Ectodermal cell (in vitro differentiated cells): ENCODE measurements at regions not wholly inside any gene's neighbourhood (a gene's known extent, or its start where the extent isn't known, plus 50 kb on each side); places are given as distances from the start of the nearest gene placed in this dataset.

Source experiments
- H3K27ac ChIP-seq: 2 replicates; pipeline ENCODE4 v1.7.0; 2013; ENCODE audit warnings: mild to moderate bottlenecking, low read depth, low read length; ENCODE audit not compliant: insufficient read depth, poor library complexity, severe bottlenecking
- H3K27me3 ChIP-seq: 2 replicates; pipeline ENCODE4 v1.7.0; 2013; ENCODE audit warnings: mild to moderate bottlenecking, low read length; ENCODE audit not compliant: insufficient read depth, control insufficient read depth, poor library complexity, severe bottlenecking
- H3K36me3 ChIP-seq: one replicate; pipeline ENCODE4 v1.7.0; 2013; ENCODE audit warnings: low read length; ENCODE audit not compliant: control insufficient read depth, insufficient read depth
- H3K4me1 ChIP-seq: one replicate; pipeline ENCODE4 v1.7.0; 2013; ENCODE audit warnings: low read length; ENCODE audit not compliant: control insufficient read depth, insufficient read depth
- H3K4me3 ChIP-seq: 2 replicates; pipeline ENCODE4 v1.7.0; 2013; ENCODE audit warnings: low read depth, low read length, control low read depth; ENCODE audit not compliant: insufficient read depth
- H3K9me3 ChIP-seq: 2 replicates; pipeline ENCODE4 v1.7.0; 2013; ENCODE audit warnings: mild to moderate bottlenecking, low read length, moderate library complexity; ENCODE audit not compliant: control insufficient read depth
- WGBS, 2 experiments: methylation state at CpG; one replicate each; pipeline ENCODE4 v1.1.7; 2013; ENCODE audit warnings: missing lambda C conversion rate in 2 of 2; 5-methylcytosine and 5-hydroxymethylcytosine counted together

DNA sequence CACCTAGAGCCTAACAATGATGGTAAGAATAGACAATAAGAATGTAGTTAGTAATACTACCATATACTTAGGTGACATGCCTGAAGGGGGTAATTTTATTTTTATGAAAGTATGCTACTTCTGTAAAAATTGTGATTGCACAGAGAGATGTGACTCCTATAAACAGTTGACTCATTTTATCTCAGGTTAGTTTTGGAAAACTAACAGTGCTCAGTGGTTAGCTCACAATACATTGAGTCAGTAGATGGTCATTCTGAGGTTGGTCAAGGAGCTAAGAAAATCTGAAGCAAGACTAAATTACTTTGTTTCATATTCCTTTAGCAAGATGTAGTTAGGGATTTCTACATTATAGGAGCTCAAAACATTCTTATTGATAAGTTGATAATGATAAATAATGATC, 271.0 kb downstream of the EDEM1 start:
- Histone ChIP-seq H3K36me3 (no peaks in the 10 kb centered on the region), H3K27me3 (no peaks in the 10 kb centered on the region), H3K4me1 (no peaks in the 10 kb centered on the region), H3K9me3 (no peaks in the 10 kb centered on the region), H3K4me3 (no peak overlapping the region), H3K27ac (no peak overlapping the region)

DNA sequence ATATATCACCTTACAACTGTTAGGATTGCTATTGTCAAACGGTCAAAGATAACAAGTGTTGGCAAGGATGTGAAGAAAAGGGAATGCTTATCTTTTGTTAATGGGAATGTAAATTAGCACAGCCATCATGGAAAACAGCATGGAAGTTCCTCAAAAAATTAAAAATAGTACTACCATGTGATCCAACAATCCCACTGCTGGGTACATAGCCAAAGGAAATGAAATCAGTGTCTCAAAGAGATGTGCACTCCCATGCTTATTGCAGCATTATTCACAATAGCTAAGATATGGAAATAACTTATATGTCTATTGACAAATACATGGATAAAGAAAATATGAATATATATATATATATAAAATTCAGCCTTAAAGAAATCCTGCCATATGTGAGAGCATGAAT, 274.6 kb downstream of the EDEM1 start:
- Histone ChIP-seq H3K9me3 (no peaks in the 10 kb centered on the region), H3K27ac (no peak overlapping the region), H3K36me3 (no peaks in the 10 kb centered on the region), H3K4me3 (no peak overlapping the region), H3K27me3 (no peaks in the 10 kb centered on the region), H3K4me1 (no peaks in the 10 kb centered on the region)
- WGBS, 2 experiments = 95 to 100% methylated on average over 1 of the region's 1 CpG

DNA sequence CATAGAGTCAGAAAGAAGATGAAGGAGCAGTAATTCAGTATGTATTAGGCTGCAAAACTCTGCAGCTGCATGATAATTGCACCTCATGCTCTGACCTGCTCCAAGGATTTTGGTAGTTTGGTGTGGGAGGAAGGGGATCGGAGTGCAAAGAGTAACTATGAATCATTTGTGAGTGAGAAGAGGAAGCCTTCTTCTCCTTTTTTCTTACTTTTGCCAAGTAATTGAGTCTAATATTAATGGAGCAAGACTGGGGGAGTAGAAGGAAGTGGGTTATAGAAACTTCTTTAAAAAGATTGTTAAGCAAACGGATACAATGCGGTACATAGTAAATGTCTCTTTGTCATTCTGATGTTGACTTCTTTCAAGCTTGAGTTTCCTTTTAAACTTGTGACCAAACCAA, 276.5 kb downstream of the EDEM1 start:
- Histone ChIP-seq H3K27ac (no peak overlapping the region), H3K36me3 (no peaks in the 10 kb centered on the region), H3K4me1 (no peaks in the 10 kb centered on the region), H3K27me3 (no peaks in the 10 kb centered on the region), H3K9me3 (no peaks in the 10 kb centered on the region), H3K4me3 (no peak overlapping the region)
- 85 to 88% methylated on average over 3 of the region's 3 CpGs for WGBS, 2 experiments

DNA sequence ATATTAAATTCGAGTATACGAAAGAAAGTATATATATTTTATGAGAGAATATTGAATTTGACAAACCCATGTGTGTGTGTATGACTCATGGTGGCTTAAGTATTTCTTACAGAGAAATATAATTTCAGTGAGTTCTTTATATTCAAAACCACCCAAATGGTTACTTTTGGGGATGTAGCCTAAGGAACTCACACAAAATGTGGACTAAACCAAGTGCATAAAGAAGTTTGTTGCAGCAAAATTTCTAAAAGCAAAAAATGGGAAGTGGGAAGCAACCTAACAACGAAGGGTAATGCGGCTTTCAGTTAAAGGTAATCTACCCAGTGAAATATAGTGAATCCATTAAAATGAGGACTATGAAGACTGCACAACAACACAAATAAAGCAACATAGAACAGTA, 277.1 kb downstream of the EDEM1 start:
- Histone ChIP-seq H3K4me1 (no peaks in the 10 kb centered on the region), H3K36me3 (no peaks in the 10 kb centered on the region), H3K4me3 (no peak overlapping the region), H3K27me3 (no peaks in the 10 kb centered on the region), H3K27ac (no peak overlapping the region), H3K9me3 (no peaks in the 10 kb centered on the region)
- WGBS, 2 experiments = 94% methylated on average over 4 of the region's 4 CpGs; no CpG with 5 or more reads in 1 of the 2 experiments

DNA sequence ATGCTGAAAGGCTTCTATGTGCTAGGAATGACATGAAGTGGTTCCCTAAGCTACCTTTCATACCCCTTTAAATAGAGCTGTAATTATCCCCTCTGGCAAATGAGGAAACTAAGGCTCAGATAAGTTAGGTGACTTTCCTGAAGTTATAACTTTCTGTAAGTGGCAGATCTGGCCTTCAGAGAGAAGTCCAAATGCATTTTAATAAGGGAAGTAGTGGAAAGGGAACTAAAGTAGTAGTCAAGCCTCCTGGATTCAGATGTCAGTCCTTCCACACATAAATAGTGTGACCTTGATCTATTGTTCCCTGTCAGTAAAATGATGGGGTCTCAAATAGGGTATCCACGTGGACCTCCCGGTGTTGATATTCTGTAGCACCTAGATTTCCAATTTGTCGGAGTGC, 277.7 kb downstream of the EDEM1 start:
- WGBS, 2 experiments = 93 to 98% methylated on average over 3 of the region's 3 CpGs

DNA sequence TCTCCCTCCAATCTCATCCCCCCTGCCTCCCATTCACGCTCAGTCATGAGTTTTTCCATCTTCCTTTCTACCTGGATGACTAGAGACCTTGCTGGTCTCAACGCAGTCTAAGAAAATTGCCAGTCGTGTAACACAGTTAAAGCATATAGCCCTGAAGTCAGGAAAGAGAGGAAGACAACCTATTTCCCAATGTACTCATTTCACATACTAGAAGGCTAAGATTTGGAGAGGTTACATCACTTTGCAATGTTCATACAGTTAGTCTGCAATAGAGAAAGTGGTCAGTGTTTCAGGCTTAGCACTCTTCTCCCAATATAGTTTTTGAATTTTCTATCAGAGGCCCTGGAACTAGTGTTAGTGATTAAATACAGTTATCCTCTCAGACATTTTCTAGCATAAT, 278.6 kb downstream of the EDEM1 start:
- Histone ChIP-seq H3K27ac (no peak overlapping the region), H3K27me3 (no peaks in the 10 kb centered on the region), H3K4me3 (no peak overlapping the region), H3K4me1 (no peaks in the 10 kb centered on the region), H3K9me3 (no peaks in the 10 kb centered on the region), H3K36me3 (no peaks in the 10 kb centered on the region)
- WGBS, 2 experiments = 90 to 95% methylated on average over 3 of the region's 3 CpGs

More for the DNA sequence above, 277.7 kb downstream of the EDEM1 start:
- H3K36me3 ChIP-seq = no peaks in the 10 kb centered on the region
- no peaks in the 10 kb centered on the region for H3K4me1 ChIP-seq
- H3K27me3 ChIP-seq = no peaks in the 10 kb centered on the region
- no peak overlapping the region for H3K4me3 ChIP-seq
- H3K9me3 ChIP-seq = no peaks in the 10 kb centered on the region
- no peak overlapping the region for H3K27ac ChIP-seq

DNA sequence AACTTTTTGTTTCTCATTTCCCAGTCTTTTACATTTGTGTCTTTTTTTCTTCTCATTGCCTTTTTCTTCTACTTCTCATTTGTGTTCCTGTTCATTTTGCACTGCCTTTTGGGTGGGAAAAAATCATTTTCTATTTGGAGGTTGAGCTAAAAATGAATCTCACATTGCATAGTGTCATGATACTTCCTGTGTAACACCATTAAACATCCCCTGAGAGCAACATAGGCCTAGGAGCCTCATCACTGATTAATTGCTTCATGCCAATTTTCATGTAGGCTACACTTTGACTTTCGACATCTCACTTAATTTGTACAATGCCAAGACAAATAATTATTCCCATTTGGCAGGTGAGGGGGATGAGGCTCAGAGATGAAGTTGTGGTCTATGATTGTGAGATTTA, 279.2 kb downstream of the EDEM1 start:
- Histone ChIP-seq H3K27ac (no peak overlapping the region), H3K27me3 (no peaks in the 10 kb centered on the region), H3K9me3 (no peaks in the 10 kb centered on the region), H3K36me3 (no peaks in the 10 kb centered on the region), H3K4me1 (no peaks in the 10 kb centered on the region), H3K4me3 (no peak overlapping the region)
- WGBS, 2 experiments = 86 to 100% methylated on average over 1 of the region's 1 CpG

DNA sequence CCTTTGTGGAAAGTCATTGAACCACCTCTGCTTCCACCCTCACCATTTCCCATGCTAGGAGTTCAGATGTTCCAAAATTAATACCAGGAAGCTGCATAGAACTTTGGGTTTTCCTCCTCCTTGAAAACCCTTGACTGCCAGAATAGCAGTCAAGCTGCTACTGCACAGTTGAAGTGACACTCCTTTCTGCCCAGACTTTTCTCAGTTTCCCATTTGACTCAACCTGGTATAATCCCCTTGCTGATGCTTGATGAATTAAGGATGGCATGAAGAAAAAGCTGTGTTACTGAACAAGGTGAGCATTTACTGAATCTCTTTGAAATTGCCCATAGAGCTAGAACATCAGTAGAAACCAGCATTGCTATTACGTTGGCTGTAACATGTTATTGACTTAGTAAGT, 286.0 kb downstream of the EDEM1 start:
- no peak overlapping the region for H3K4me3 ChIP-seq
- no peaks in the 10 kb centered on the region for H3K9me3 ChIP-seq
- no peaks in the 10 kb centered on the region for H3K36me3 ChIP-seq
- no peaks in the 10 kb centered on the region for H3K4me1 ChIP-seq
- no peak overlapping the region for H3K27ac ChIP-seq
- H3K27me3 ChIP-seq = no peaks in the 10 kb centered on the region
- 80% methylated on average over 1 of the region's 1 CpG; no CpG with 5 or more reads in 1 of the 2 experiments for WGBS, 2 experiments

DNA sequence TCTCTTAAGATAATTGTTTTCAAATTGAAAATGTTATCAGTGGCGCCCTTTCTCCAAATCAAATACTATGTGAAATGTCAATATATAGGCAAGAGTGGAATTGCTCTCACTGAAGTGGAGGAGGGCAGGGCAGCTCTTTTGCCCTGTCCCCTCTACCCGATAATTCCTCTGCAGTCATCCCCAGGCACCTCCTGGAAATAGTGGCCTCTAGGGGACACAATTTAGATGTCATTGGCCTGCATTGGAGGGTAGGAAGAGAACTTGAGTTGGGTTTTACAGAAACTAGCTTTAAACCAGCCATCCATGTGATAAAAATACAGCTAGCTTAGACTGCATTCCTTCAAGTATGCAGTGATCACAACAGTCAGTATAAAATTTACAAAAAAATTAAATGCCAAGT, 288.9 kb downstream of the EDEM1 start:
- no peak overlapping the region for H3K4me3 ChIP-seq
- no peaks in the 10 kb centered on the region for H3K4me1 ChIP-seq
- 91% methylated on average over 1 to 2 of the region's 2 CpGs for WGBS, 2 experiments
- no peaks in the 10 kb centered on the region for H3K9me3 ChIP-seq
- no peak overlapping the region for H3K27ac ChIP-seq
- H3K36me3 ChIP-seq = no peaks in the 10 kb centered on the region
- H3K27me3 ChIP-seq = no peaks in the 10 kb centered on the region

DNA sequence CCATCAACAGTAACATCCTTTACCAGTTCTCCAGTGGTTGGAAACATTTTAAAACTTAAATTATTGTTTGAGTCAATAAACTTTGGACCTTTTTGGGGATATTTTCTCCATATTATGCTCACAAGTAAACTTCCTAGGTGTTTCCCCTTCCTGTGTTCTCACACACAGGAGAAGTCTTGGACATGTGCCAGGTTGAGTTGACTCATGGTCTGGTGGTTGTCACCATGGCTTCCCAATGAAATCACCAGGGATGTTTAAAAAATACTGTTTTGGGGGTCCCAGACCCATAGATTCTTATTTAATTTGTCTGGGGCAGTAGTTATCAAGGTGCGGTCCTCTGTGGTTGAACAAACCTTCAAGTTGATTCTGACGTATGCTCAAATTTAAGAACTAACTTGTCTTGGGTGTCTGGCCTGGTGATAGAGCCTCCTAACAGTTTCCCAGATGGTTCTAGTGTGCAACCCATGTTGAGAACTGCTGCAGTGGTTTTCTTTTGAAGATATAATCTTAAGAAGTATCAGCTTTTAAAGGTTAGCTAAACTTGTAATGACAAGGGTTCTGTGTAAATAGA, 291.8 kb downstream of the EDEM1 start:
- Histone ChIP-seq H3K27me3 (no peaks in the 10 kb centered on the region), H3K9me3 (no peaks in the 10 kb centered on the region), H3K27ac (no peak overlapping the region), H3K4me3 (no peak overlapping the region), H3K4me1 (no peaks in the 10 kb centered on the region), H3K36me3 (no peaks in the 10 kb centered on the region)
- WGBS, 2 experiments = 94% methylated on average over 2 of the region's 2 CpGs

DNA sequence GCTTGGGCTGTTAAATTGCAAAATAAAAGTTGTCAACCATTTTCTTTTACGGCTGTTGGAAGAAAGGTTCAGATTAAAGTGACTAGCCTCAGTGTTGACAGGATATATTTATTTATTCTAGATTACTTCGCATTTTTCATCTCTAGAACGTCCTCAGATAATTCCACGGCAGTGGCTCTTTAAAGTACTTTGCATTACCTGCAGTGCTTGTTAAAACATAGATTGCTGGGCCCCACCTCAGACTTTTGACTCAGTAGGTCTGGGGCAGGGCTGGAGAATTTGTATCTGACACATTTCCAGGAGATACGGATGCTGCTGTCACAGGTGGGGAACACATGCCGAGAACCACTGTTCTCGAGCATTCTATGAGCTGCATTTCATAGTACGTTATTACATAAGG, 292.7 kb downstream of the EDEM1 start:
- WGBS, 2 experiments = 95 to 96% methylated on average over 8 of the region's 8 CpGs
- H3K4me1 ChIP-seq = no peaks in the 10 kb centered on the region
- no peak overlapping the region for H3K27ac ChIP-seq
- H3K36me3 ChIP-seq = no peaks in the 10 kb centered on the region
- H3K4me3 ChIP-seq = no peak overlapping the region
- H3K9me3 ChIP-seq = no peaks in the 10 kb centered on the region
- no peaks in the 10 kb centered on the region for H3K27me3 ChIP-seq
